Neural cell (in vitro differentiated cells): ENCODE measurements at regions not wholly inside any gene's neighbourhood (a gene's known extent, or its start where the extent isn't known, plus 50 kb on each side); places are given as distances from the start of the nearest gene placed in this dataset.
"Not testable (repeated sequence)": the region's sequence is repeated elsewhere in the genome, so short reads cannot be mapped to it uniquely, and the experiment has no call there.

Experiments used
- H2AFZ ChIP-seq: fragments of 200-600, 300-800 bp; sonication (generic), shearing (Covaris generic); 2 replicates; pipeline ENCODE4 v1.6.0; 2014; ENCODE audit warnings: low read depth, mild to moderate bottlenecking, antibody characterized with exemption, low read length, moderate library complexity
- H3F3A ChIP-seq: fragments of 200-600 bp; shearing (Covaris generic); 2 replicates; pipeline ENCODE4 v1.6.1; 2016; ENCODE audit warnings: mild to moderate bottlenecking, moderate library complexity, mixed read lengths, antibody characterized with exemption, low read length; ENCODE audit not compliant: insufficient read depth, poor library complexity, severe bottlenecking
- H3K27ac ChIP-seq: fragments of 200-600, 300-800 bp; sonication (generic), shearing (Covaris generic); 2 replicates; pipeline ENCODE4 v1.5.1; 2014; ENCODE audit warnings: mild to moderate bottlenecking, low read length, moderate library complexity
- H3K27me3 ChIP-seq: fragments of 300-800, 200-600 bp; sonication (generic), shearing (Covaris generic); 2 replicates; pipeline ENCODE4 v1.6.0; 2014; ENCODE audit warnings: mild to moderate bottlenecking, low read depth, low read length, moderate library complexity; ENCODE audit not compliant: insufficient read depth
- H3K36me3 ChIP-seq: fragments of 300-800, 200-600 bp; sonication (generic), shearing (Covaris generic); 2 replicates; pipeline ENCODE4 v1.5.1; 2014; ENCODE audit warnings: mild to moderate bottlenecking, antibody characterized with exemption, low read length, moderate library complexity; ENCODE audit not compliant: insufficient read depth
- H3K4me2 ChIP-seq: fragments of 300-800, 200-600 bp; sonication (generic), shearing (Covaris generic); 2 replicates; pipeline ENCODE4 v1.6.0; 2014; ENCODE audit warnings: mild to moderate bottlenecking, low read length
- H3K4me3 ChIP-seq: fragments of 300-800, 200-600 bp; sonication (generic), shearing (Covaris generic); 2 replicates; pipeline ENCODE4 v1.5.1; 2014; ENCODE audit warnings: mild to moderate bottlenecking, low read length, moderate library complexity
- H3K79me2 ChIP-seq: fragments of 200-600 bp; shearing (Covaris generic); replicated peaks from 2 replicates; pipeline ENCODE4 v1.6.0; 2014; ENCODE audit warnings: mild to moderate bottlenecking, low read length, moderate library complexity; ENCODE audit not compliant: insufficient read depth
- H3K9ac ChIP-seq: fragments of 300-800, 200-600 bp; sonication (generic), shearing (Covaris generic); 2 replicates; pipeline ENCODE4 v1.6.1; 2016; ENCODE audit warnings: mild to moderate bottlenecking, low read length, mixed read lengths
- H3K9me2 ChIP-seq: fragments of 200-600 bp; shearing (Covaris generic); 2 replicates; pipeline ENCODE4 v1.6.1; 2016; ENCODE audit warnings: mild to moderate bottlenecking, low read length, mixed read lengths; ENCODE audit not compliant: insufficient read depth
- H3K9me3 ChIP-seq: fragments of 200-600, 300-800 bp; sonication (generic), shearing (Covaris generic); 2 replicates; pipeline ENCODE4 v1.6.1; 2016; ENCODE audit warnings: mild to moderate bottlenecking, mixed run types, low read length, moderate library complexity, mixed read lengths
- H4K20me1 ChIP-seq: fragments of 200-600 bp; shearing (Covaris generic); 2 replicates; pipeline ENCODE4 v1.6.1; 2016; ENCODE audit warnings: mild to moderate bottlenecking, mixed run types; ENCODE audit not compliant: insufficient read depth
- CTCF ChIP-seq: fragments of 450-650 bp; IDR thresholded peaks from 2 replicates; pipeline ENCODE4 v1.5.1; 2014; ENCODE audit warnings: antibody characterized with exemption, mild to moderate bottlenecking, moderate library complexity; ENCODE audit not compliant: poor library complexity, severe bottlenecking
- EP300 ChIP-seq: fragments of 450-650 bp; conservative IDR thresholded peaks from 2 replicates; pipeline ENCODE4 v1.6.1; 2014; ENCODE audit warnings: antibody characterized with exemption, mild to moderate bottlenecking, moderate library complexity; ENCODE audit not compliant: poor library complexity, severe bottlenecking
- EZH2 ChIP-seq: fragments of 200-600, 300-800 bp; shearing (Covaris generic), sonication (generic); IDR thresholded peaks from 2 replicates; pipeline ENCODE4 v1.6.1; 2014; ENCODE audit warnings: antibody characterized with exemption, low read length, borderline replicate concordance, mild to moderate bottlenecking; ENCODE audit not compliant: insufficient read depth, poor library complexity, severe bottlenecking
- MXI1 ChIP-seq: fragments of 450-650 bp; conservative IDR thresholded peaks from 2 replicates; pipeline ENCODE4 v1.6.1; 2014; ENCODE audit warnings: antibody characterized with exemption, mild to moderate bottlenecking; ENCODE audit not compliant: poor library complexity, severe bottlenecking
- POLR2AphosphoS5 ChIP-seq: IDR thresholded peaks from 2 replicates; pipeline ENCODE4 v1.6.1; 2012
- RAD21 ChIP-seq: fragments of 450-650 bp; conservative IDR thresholded peaks from 2 replicates; pipeline ENCODE4 v1.6.1; 2014; ENCODE audit warnings: antibody characterized with exemption, mild to moderate bottlenecking, moderate library complexity
- REST ChIP-seq: IDR thresholded peaks from 2 replicates; pipeline ENCODE4 v1.6.1; 2012; ENCODE audit warnings: borderline replicate concordance
- SMC3 ChIP-seq: fragments of 450-650 bp; conservative IDR thresholded peaks from 2 replicates; pipeline ENCODE4 v1.6.1; 2014; ENCODE audit warnings: antibody characterized with exemption, mild to moderate bottlenecking, moderate library complexity; ENCODE audit not compliant: poor library complexity
- TAF1 ChIP-seq: IDR thresholded peaks from 2 replicates; pipeline ENCODE4 v1.6.1; 2012; ENCODE audit warnings: low read depth

GRCh38 chr19:41511628-41512027 lies 64.3 kb upstream of the CEACAM21 start:
- Histone ChIP-seq H3K9me3 (no peaks in the 10 kb centered on the region), H3K4me2 (no peak overlapping the region), H3K9me2 (no peaks in the 10 kb centered on the region), H4K20me1 (no peaks in the 10 kb centered on the region), H3K27me3 (no peaks in the 10 kb centered on the region), H3K27ac (no peak overlapping the region), H3K4me3 (no peak overlapping the region), H3K36me3 (no peaks in the 10 kb centered on the region), H3K79me2 (no peaks in the 10 kb centered on the region), H3F3A (no peaks in the 10 kb centered on the region), H3K9ac (no peak overlapping the region), H2AFZ (no peak overlapping the region)
- TF ChIP-seq TAF1 (no peak), EP300 (no peak), POLR2AphosphoS5 (no peak), REST (no peak), CTCF (no peak), EZH2 (no peak), RAD21 (no peak), MXI1 (no peak), SMC3 (no peak)

GRCh38 chr19:41515015-41515652 lies 60.8 kb upstream of the CEACAM21 start:
- Histone ChIP-seq H4K20me1 (no peaks in the 10 kb centered on the region), H3K79me2 (no peaks in the 10 kb centered on the region), H3K9ac (no peak overlapping the region), H3K4me2 (no peak overlapping the region), H2AFZ (no peak overlapping the region), H3K9me2 (no peaks in the 10 kb centered on the region), H3K36me3 (no peaks in the 10 kb centered on the region), H3K9me3 (no peaks in the 10 kb centered on the region), H3F3A (no peaks in the 10 kb centered on the region), H3K27ac (no peak overlapping the region), H3K27me3 (peaks cover 3% of the 10 kb centered on the region), H3K4me3 (no peak overlapping the region)
- no peak for TF ChIP-seq SMC3
- TF ChIP-seq EZH2, result no peak
- TF ChIP-seq RAD21, result no peak
- TF ChIP-seq TAF1, result no peak

GRCh38 chr19:41516292-41517171 lies 59.4 kb upstream of the CEACAM21 start:
- not testable (repeated sequence) for H3K27ac ChIP-seq, H3F3A ChIP-seq, H3K9me2 ChIP-seq, H2AFZ ChIP-seq, H3K27me3 ChIP-seq, H3K79me2 ChIP-seq, H3K9me3 ChIP-seq, H3K4me2 ChIP-seq, H4K20me1 ChIP-seq, H3K9ac ChIP-seq, H3K36me3 ChIP-seq, H3K4me3 ChIP-seq
